ENCODE measurements at regions not wholly inside any gene's neighbourhood (a gene's known extent, or its start where the extent isn't known, plus 50 kb on each side); places are given as distances from the start of the nearest gene placed in this dataset.

DNA sequence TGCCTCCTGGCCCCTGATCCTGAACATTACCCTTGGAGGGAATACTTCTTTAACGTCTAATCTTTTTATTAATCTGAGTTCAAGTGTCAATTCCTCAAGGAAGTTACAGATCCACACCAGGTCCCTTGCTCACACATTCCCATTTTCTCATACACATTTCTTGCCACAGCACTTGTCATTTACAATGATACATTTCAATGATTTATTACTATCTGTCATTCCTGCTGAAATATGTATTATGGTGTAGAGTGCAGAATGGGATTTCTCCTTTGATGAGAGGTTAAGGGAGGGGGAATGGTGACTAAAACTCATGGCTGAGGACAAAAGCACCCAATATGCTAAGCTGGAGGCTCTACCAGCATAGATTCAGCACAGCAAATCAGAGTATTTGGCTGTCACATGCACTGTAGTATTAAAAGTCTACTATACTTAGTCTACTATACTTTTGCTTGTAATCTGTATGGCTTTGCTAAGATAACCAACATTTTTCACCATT is 982.5 kb downstream of the TTLL7 start:
- DNase-seq: no peak

DNA sequence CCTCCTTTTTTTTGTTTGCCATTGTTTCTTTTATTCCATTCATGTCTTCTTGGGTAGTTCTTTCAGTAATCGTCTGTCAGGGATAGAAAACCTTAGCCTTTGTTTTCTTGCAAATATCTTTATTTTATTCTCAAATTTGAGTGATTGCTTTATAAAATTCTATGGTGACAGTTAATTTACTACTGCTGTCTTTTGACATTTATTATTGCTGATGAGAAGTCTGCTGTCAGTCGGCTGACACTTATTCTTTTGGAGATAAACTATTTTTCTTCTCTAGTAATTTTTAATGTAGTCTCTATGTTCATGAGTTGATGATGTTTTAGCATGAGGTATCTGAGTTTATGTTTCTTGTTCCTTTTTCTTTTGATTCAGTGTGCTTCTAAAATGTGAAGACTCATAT is 983.8 kb downstream of the TTLL7 start:
- DNase-seq: no peak

DNA sequence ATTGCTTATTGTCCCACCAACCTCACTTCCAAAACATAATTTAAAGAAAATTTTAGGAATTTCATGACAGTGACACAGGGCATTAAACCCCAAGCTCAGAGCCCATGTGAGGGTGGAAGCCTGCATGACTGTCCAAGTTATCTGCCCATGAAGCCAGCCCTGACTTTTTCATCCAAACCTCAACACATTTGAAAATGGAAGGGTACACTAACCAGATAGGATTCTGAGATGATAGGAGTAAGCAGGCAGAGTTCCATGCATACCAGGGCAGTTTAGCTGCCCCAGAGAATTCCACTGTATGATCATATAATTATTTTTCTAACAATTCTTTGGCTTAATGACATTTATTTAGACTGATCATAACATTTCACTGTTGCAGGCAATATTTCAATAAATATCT is 986.0 kb downstream of the TTLL7 start:
- no peak for DNase-seq

DNA sequence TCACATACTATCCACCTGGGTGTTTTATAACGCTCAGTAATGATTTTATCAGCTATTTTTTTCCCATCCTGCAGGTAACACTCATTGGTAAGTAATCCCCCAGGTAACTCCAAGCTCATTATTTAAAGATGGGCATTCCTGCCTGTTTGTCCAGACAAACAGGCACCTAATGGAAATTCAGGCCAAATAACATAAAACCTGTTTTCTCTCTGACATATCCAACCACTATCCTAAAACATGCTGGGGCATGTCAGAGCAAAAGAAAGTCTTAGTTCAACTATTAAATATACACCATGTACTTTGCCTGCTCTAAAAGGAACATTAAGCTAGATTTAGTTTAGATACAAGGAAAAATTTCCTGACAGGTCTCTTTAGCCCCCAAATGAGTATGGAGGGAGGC is 987.7 kb downstream of the TTLL7 start:
- no peak for DNase-seq

DNA sequence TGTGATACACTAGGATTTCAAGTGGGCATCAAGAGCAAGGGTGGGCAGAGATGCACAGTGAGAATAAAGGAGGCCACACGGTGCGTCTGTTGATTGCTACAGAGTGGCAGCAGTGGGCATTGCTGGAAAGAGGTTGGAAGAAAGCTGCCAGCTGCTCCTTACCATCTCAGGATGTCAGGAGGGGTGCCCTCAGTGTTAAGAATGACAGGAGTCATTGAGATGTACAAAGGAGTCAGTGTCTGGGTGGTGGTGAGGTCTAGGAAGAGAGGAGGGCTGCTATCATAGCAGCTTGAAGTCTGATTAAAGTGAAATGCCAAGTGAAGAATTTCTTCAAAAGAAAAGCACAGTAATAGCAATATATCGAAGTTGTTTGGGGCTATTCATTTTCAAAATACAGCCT is 992.7 kb downstream of the TTLL7 start:
- no peak for DNase-seq

DNA sequence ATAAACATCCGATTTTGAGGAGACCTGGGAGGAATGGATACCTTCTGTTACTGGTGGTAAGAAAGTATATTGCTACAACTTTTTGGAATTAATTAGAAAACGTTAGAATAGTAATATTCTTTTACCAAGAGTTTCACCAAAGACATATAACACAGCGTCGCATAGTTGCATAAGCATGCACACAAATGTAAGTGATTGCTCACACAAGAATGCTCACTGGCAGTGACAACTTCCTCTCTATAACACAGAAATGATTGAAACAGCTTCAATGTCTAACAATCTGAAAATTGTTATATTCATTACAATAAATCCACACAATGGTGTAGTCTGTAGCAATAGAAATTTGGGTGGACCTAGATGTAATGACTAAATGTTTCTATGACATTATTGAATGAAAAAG is 998.6 kb downstream of the TTLL7 start:
- no peak for DNase-seq

DNA sequence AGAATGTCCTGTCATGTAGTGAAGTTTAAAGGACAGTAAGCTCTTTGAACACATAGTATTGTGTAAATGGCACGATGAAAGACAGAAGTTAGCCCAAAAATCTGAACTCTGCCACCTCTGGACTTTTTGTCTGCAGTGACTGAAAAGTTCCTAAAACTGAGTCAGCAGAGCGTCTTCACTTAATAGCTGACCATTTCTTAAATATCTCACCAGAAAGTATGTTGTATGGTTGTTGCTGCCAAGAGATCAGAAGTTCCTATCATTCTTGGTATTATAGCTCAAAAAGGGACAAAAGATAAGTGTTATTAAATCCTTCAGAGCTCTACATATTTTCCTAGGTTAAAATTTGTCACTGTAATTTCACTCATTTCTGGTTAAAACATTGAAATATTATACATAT is 1003.0 kb downstream of the TTLL7 start:
- no peak for DNase-seq

DNA sequence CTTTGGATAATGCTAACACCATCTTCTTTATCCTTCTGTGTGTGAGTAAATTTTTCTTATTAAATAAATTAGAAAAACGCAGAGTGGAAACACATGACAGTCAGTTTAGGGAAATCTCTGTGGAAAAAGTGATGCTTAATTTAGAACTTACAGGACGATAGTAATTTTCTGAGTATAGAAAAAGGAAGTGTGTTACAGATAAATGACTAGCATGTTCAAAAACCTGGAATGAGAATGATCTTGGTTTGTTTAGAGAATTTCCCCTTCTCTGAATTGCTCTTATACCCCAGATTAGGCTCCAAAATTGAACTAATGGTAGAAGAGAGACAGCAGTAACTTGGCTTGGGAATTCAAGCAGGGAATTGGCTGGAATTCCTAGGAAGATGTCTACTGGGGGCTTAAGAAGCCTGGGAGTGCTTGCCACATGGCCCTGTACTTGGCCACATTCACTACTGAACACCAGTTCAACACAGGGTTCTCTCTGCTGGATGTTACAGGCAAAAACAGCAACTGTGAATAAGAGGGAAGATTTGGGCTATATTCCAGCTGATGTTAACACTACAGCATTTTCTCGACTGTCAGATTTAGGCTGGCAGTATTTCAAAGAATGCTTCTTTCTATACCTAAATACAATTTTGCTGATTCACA is 1004.2 kb downstream of the TTLL7 start:
- DNase-seq: no peak

DNA sequence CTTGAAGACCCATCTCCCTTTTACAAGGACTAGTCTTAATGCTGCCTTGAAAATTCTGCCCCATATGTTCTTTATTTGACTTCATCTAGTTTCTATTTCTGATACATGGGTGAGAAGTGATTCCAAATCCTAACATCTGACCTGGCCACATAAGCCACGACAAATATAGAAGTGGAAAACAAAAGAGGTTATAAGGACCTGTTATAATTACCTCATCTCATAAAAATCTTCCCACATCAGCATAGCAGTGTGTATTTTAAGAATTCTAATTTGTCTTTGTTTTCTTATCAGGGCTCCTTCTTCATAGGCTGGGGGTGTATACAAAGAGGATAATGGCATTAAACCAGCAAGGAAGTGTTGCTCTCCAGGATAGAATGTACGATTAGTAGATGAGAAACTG is 1007.4 kb downstream of the TTLL7 start:
- no peak for DNase-seq

DNA sequence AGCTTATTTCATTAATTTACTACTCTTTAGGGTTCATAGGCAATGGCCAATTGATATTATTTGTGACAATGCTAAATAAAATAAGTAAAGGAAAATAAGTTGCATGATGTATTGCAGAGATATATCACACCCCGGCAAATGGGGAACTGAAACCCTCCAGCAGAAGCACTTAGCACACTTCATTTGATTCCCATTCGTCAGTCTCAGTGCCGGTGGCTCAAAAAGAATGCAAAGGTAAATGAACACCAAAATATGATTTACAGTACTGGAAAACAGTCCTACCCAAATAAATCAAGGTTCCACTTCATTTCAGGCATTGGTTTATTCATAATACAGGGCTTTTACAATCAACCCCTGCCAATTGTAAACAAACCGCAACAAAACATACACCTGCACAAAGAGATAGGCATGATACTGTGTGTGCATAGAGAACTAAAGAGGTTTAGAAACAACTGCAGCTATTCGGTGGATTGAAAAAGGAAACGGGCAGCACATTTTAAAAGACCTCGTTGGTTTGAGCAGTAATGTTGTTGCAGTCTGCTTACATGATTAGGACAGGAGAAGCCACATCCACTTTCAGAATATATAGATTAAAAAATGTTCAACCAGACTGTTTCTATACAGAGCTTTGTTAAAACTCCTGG is 1019.2 kb downstream of the TTLL7 start:
- DNase-seq: peak in 2 of 3 donors; percentile 12 to 19

DNA sequence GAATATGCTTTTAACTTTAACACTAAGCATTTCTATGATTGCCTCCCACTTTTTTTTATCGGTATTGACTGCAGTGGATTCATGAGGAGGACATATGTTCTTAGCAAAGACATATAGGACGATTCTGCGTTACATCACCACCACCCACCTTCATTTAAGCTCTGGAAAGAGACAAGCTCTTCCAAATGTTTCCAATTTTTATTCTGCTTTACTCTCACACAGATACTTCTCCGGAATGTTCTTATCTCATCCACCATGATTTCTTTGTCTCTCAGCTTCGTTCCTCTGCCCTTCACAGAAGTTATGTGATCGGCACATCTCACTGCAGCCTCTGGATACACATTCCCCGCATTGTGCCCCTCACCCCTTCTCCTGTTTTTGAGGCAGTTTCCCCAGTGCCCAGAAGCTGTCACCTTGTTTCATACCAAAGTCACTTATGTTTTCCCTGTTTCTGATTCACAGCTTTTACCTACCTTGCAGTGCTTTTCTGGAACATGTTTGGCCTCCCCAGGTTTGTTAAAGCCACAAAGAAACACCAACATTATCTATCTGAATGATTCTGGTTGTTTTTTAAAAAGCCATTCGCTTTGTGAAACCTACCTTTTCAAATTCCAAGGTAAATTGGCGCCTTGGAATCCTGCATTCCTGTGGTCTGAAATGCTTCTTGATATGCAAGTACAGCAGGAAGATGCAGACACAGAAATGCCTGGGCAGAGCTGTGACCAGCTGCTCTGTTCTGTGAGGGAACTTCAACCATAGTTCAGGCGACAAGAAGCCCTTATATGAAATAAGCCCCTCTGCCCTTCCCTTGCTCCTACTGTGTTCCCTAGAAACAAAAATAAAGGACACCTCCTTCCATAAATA is 1020.2 kb downstream of the TTLL7 start:
- DNase-seq: no peak

DNA sequence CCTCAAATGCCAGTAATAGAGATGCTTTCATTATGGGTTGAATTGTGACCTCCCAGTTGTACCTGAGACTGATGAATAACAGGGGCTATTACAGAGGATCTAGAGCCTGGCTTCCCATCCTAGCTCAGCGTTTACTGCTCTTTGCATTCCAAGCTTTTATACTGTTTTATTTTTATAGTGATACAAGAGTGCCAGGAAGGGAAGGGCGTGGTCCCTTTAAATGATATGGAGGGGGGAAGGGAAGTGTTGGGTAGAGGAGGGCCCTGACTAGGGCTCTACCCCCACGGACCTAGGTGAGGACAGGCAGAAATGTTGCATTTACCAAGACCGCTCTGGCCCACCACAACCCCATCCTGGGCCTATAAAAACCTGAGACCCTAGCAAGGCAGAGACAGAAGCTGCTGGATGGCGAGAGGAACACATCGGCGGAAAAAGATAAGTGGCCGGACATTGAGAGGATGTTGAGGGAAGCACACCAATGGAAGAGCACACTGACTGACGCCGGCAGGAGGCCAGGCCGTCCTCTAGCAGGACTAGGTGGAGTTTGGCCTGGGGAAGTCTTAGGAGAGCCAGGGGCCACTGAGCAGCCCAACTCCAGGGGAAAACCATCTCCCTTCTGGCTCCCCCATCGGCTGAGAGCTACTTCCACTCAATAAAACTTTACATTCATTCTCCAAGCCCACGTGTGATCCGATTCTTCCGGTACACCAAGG is 1025.9 kb downstream of the TTLL7 start:
- DNase-seq: no peak

DNA sequence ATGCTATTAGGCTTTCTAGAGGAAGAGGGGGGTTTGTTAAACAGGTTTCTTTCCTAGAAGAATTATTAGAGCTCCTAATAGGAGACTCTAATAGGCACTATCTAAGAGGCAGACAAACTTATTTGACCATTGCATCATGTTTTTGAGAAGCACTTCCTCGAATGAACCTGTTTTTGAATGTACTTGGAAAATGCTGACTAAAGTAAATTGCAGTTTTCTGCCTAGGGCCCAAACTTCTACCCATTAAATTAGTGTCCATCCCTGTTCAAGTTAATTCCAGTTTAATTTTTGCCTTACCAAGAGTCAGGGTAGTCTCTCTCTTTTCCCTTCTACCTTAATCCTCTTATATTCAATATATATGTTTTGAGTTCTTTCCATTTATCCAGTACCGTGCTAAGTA is 1029.6 kb downstream of the TTLL7 start:
- no peak for DNase-seq

DNA sequence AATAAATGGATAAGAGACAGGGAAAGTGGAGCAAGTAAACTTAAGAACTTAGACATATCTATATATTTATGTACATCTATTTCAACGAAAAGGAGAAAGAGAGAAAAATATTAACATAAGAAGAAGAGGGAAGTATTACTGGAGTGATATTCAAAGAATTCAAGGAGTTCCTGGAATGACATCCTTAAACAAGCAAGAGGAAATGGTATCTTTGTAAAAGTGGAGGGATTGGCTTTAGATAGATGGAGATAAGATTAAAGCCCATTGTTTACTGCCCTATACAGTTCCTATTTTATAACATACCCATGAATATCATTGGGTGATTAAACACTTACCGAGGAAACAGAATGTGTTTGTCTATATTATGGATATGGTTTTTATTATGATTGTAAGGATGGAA is 1036.3 kb downstream of the TTLL7 start:
- no peak for DNase-seq

DNA sequence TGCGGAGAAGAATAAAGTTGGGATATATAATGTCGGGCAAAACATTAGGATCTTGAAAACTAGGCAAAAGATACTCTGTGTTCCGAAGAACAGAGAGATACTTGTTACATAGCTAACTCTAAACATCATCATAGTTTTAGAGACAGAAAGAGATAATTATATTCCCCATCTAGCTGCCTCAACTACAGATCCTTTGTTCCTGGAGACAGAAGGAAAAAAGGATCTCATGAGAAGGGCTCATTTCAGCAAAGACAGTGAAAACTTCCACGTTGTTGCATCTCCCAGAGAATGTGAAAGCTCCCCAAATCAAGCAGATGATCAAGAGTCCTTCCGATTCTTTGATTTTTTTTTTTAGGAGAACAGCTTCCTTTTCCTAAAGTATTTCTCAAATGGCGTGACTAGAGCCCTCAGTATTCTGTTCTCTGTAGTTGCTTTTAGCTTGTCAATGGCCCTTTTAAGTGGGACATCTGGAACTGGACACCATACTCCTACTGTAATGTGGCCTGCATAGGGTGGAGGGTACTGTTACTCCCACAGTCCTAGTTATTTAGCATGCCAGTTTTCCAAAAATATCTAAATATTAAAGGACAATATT is 1048.2 kb downstream of the TTLL7 start:
- no peak for DNase-seq

DNA sequence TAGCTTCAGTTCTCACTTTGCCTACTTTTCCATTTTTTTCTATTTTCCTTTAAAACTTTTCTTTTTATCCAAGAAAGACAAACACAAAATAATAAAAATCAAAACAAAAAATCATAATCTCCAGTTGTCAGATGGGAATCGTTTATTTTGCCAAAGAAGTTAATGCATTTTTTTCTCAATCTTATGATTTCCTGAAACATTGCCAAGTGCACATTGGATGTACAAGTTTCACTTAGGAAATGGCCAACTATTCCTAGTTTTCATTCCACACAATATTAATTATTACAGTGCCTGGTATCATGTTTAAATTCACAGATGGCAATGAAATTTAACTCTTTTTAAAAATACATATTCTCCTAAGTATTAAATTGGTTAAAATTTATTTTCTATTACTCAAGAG is 1050.5 kb downstream of the TTLL7 start:
- DNase-seq: no peak

DNA sequence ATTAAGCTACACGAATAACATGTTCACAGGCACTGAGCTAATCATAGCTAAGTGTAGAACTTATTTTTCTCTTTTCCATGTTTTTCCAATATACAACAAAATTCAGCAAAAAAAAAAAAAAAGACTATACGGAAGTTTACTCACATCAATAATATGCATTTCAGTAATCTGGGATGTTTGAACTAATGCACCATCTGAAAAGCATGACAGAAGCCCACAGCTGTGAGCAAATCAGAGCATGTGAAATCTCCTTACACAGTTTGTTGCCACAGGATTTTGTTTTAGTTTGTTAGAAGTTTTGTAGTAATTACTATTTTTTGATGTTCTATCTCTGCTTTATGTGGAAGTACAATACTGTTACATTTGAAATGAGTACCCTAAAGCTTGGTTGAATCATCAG is 1051.7 kb downstream of the TTLL7 start:
- DNase-seq: no peak

DNA sequence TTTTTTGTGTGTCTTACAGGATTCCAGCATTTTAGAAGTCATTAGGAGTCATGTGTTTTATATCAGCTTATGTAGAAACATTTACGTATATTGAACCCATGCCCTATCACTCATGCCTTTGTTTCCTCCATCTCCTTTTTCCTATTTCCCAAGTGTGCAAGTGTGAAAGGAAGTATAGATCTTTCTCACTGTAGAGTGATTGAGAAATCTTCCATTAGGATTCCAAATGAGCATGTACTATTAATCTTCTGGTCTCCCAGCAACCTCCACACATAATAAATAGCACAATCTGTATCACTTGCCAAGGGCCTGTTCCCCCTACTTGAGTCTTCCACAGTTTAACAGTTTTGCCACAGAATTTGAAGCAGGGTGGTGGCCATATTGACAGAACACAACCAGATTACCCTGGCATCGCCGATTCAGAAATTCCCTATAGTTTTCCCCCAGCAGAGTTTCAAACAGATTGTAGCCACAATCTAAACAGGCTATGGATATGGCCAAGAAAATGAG is 1052.8 kb downstream of the TTLL7 start:
- DNase-seq: no peak

DNA sequence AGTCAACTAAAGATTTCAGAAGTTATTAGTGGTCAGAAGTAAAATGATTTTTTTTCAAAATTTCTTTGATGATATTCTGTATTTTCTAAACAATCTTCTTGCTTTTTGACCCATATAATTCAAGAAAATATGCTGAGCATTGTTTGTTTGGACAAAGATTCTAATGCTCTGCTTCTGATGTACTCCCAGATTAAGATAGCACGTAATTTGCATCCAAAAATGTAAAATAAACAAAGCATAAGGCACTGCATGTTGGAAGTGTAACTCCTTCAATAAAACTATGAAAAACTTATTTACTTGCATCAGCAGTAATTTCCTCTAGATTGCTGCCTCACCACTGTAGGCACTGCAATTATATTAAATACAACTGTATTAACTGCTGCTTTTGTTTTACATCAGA is 1054.1 kb downstream of the TTLL7 start:
- DNase-seq: no peak

DNA sequence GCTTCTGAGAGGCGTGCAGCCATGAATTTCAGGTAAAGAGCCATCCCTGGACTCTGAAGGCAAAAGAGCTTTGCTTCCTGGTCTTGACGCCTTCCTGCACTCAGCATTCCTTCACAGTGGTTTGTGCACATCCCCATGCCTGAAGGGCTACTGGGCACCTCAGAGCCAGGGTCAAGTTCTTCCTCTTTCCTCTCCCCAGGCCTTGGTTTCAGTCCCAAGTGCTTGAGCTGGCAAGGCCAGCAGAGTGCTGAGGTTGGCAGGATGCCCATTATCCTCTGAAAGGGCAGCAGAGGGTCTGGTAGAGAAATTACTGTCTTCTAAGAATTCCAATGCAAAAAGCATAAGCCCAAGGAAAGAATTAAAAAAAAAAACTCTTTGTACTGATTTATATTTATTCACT is 1064.9 kb downstream of the TTLL7 start:
- DNase-seq: no peak

DNA sequence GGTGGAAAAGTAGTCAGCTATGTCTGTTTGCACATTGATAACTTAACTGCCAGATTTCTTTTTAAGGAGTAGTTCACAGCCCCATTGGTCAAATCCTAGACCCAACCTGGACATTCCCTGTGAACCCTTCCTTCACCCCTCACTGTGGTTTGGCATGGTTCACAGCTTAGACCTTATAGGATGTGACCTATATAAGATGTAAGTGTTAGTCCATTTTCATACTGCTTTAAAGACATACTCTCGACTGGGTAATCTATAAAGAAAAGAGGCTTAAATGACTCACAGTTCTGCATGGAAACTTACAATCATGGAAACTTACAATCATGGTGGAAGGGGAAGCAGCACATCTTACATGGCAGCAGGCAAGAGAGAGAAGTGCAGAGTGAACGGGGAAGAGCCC is 1066.2 kb downstream of the TTLL7 start:
- no peak for DNase-seq

DNA sequence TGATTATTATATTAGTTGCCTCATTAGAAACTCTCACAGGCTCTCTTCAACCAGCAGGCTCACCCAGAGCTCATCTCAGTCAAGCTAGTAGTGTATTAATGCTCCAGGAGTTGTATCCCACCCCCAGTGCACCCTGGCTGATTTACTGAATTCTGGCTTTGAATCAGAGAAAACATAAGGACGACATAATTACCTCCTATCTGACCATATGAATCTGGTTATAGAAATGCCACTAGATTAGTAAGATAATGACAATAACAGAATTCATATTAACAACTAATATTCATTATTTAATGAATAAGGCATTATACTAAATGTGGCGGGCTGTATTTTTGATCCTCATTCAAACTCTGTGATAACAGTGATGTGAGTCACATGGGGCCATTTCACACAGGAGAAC is 1066.7 kb downstream of the TTLL7 start:
- DNase-seq: no peak

DNA sequence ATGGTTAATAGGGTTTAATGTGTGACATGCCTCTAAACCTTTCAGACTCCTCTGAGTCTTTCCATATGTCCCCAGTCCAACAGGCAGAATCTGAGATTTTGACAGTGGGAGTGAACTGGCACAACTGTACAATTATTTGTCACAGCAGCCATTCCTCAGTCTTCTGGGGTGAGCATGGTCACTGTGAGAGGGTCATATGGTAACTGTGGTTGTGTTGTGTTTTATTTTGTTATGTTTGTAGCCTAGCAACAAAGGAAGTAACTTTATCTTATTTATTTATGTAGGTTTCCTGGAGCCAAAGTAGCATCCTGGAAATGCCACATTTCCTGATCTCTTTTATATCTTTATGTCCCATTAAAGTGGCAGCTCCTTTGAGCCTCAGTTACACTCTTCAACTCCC is 1067.9 kb downstream of the TTLL7 start:
- DNase-seq: no peak

All from suppressor macrophage treated with lipopolysaccharide for 1 hour (primary cell).